ENCODE measurements at regions not wholly inside any gene's neighbourhood (a gene's known extent, or its start where the extent isn't known, plus 50 kb on each side); places are given as distances from the start of the nearest gene placed in this dataset.

DNA sequence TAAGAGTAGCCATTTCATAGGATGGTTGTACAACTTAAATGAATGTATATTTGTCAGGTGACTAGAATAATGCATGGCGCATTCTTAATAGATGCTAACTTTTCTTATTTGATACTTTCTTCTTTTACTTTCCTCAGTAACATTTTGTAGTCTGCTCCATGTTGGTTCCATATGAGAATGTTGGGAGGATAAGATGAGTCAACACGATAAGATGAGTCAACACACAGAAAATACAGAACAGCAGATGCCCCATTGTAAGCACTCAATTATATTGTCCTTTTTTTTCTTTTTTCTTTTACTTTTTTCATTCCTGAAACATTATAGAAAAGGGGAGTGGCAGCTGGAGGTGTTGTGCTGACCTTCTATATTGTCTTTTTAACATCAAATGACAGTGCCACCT lies 92.3 kb upstream of the SPATA31C2 start:
- DNase-seq (no peak), FAIRE-seq (no peak)
- no peaks in the 10 kb centered on the region for H3K36me3 ChIP-seq (ENCODE audit: control insufficient read depth in 3 of 3, insufficient read depth in 2 of 3, low read depth in 1 of 3, low read length in 3 of 3)
- H3K9me3 ChIP-seq (ENCODE audit: control insufficient read depth in 2 of 2, insufficient read depth in 1 of 2, low read depth in 1 of 2, low read length in 1 of 2), result peaks cover 0 to 2% of the 10 kb centered on the region in 2 donors
- 88 to 98% (median 94%) methylated on average over 2 of the region's 2 CpGs for WGBS, 3 donors
- no peak overlapping the region for H3K4me3 ChIP-seq (ENCODE audit: low read depth in 1 of 3, low read length in 3 of 3)
- no peaks in the 10 kb centered on the region for H3K27me3 ChIP-seq (ENCODE audit: control insufficient read depth in 3 of 3, insufficient read depth in 3 of 3, low read length in 3 of 3)
- no peak overlapping the region for H3K27ac ChIP-seq (ENCODE audit: low read depth in 1 of 3, low read length in 2 of 3)
- no peaks in the 10 kb centered on the region for H3K4me1 ChIP-seq (ENCODE audit: control insufficient read depth in 3 of 3, insufficient read depth in 2 of 3, low read depth in 1 of 3, low read length in 2 of 3)

GRCh38 chr9:88229434-88229833 lies 91.2 kb upstream of the SPATA31C2 start:
- H3K4me3 ChIP-seq (ENCODE audit: low read depth in 1 of 3, low read length in 3 of 3), result no peak overlapping the region
- no peaks in the 10 kb centered on the region for H3K27me3 ChIP-seq (ENCODE audit: control insufficient read depth in 3 of 3, insufficient read depth in 3 of 3, low read length in 3 of 3)
- H3K9me3 ChIP-seq (ENCODE audit: control insufficient read depth in 2 of 2, insufficient read depth in 1 of 2, low read depth in 1 of 2, low read length in 1 of 2), result peaks cover 0 to 2% of the 10 kb centered on the region in 2 donors
- 65 to 87% (median 84%) methylated on average over 2 of the region's 2 CpGs for WGBS, 3 donors
- H3K36me3 ChIP-seq (ENCODE audit: control insufficient read depth in 3 of 3, insufficient read depth in 2 of 3, low read depth in 1 of 3, low read length in 3 of 3), result no peaks in the 10 kb centered on the region
- FAIRE-seq (no peak), DNase-seq (no peak)
- H3K27ac ChIP-seq (ENCODE audit: low read depth in 1 of 3, low read length in 2 of 3), result no peak overlapping the region
- H3K4me1 ChIP-seq (ENCODE audit: control insufficient read depth in 3 of 3, insufficient read depth in 2 of 3, low read depth in 1 of 3, low read length in 2 of 3), result no peaks in the 10 kb centered on the region

GRCh38 chr9:88224938-88225337 lies 86.7 kb upstream of the SPATA31C2 start:
- H3K27ac ChIP-seq (ENCODE audit: low read depth in 1 of 3, low read length in 2 of 3), result no peak overlapping the region
- no peak for FAIRE-seq
- 73 to 77% (median 76%) methylated on average over 6 of the region's 6 CpGs for WGBS, 3 donors
- no peaks in the 10 kb centered on the region for H3K27me3 ChIP-seq (ENCODE audit: control insufficient read depth in 3 of 3, insufficient read depth in 3 of 3, low read length in 3 of 3)
- H3K4me1 ChIP-seq (ENCODE audit: control insufficient read depth in 3 of 3, insufficient read depth in 2 of 3, low read depth in 1 of 3, low read length in 2 of 3), result no peaks in the 10 kb centered on the region
- no peaks in the 10 kb centered on the region for H3K36me3 ChIP-seq (ENCODE audit: control insufficient read depth in 3 of 3, insufficient read depth in 2 of 3, low read depth in 1 of 3, low read length in 3 of 3)
- peaks cover 0 to 4% of the 10 kb centered on the region in 2 donors for H3K9me3 ChIP-seq (ENCODE audit: control insufficient read depth in 2 of 2, insufficient read depth in 1 of 2, low read depth in 1 of 2, low read length in 1 of 2)
- no peak for DNase-seq
- no peak overlapping the region for H3K4me3 ChIP-seq (ENCODE audit: low read depth in 1 of 3, low read length in 3 of 3)

- Histone ChIP-seq H3K4me1 (ENCODE audit: control insufficient read depth in 3 of 3, insufficient read depth in 2 of 3, low read depth in 1 of 3, low read length in 2 of 3) (no peaks in the 10 kb centered on the region), H3K9me3 (ENCODE audit: control insufficient read depth in 2 of 2, insufficient read depth in 1 of 2, low read depth in 1 of 2, low read length in 1 of 2) (peaks cover 0 to 4% of the 10 kb centered on the region in 2 donors), H3K27ac (ENCODE audit: low read depth in 1 of 3, low read length in 2 of 3) (no peak overlapping the region), H3K4me3 (ENCODE audit: low read depth in 1 of 3, low read length in 3 of 3) (no peak overlapping the region), H3K36me3 (ENCODE audit: control insufficient read depth in 3 of 3, insufficient read depth in 2 of 3, low read depth in 1 of 3, low read length in 3 of 3) (no peaks in the 10 kb centered on the region), H3K27me3 (ENCODE audit: control insufficient read depth in 3 of 3, insufficient read depth in 3 of 3, low read length in 3 of 3) (no peaks in the 10 kb centered on the region)
- WGBS, 3 donors, result 61 to 74% (median 66%) methylated on average over 7 of the region's 7 CpGs
- DNase-seq, result no peak
- FAIRE-seq, result no peak
These were observed 82.8 kb upstream of the SPATA31C2 start for GRCh38 chr9:88221105-88221504.

GRCh38 chr9:88220652-88221051 lies 82.4 kb upstream of the SPATA31C2 start:
- 87 to 93% (median 89%) methylated on average over 20 of the region's 20 CpGs for WGBS, 3 donors
- FAIRE-seq (no peak), DNase-seq (no peak)
- no peaks in the 10 kb centered on the region for H3K4me1 ChIP-seq (ENCODE audit: control insufficient read depth in 3 of 3, insufficient read depth in 2 of 3, low read depth in 1 of 3, low read length in 2 of 3)
- no peak overlapping the region for H3K27ac ChIP-seq (ENCODE audit: low read depth in 1 of 3, low read length in 2 of 3)
- H3K27me3 ChIP-seq (ENCODE audit: control insufficient read depth in 3 of 3, insufficient read depth in 3 of 3, low read length in 3 of 3), result no peaks in the 10 kb centered on the region
- H3K36me3 ChIP-seq (ENCODE audit: control insufficient read depth in 3 of 3, insufficient read depth in 2 of 3, low read depth in 1 of 3, low read length in 3 of 3), result no peaks in the 10 kb centered on the region
- H3K9me3 ChIP-seq (ENCODE audit: control insufficient read depth in 2 of 2, insufficient read depth in 1 of 2, low read depth in 1 of 2, low read length in 1 of 2), result peaks cover 0 to 4% of the 10 kb centered on the region in 2 donors
- H3K4me3 ChIP-seq (ENCODE audit: low read depth in 1 of 3, low read length in 3 of 3), result no peak overlapping the region

DNA sequence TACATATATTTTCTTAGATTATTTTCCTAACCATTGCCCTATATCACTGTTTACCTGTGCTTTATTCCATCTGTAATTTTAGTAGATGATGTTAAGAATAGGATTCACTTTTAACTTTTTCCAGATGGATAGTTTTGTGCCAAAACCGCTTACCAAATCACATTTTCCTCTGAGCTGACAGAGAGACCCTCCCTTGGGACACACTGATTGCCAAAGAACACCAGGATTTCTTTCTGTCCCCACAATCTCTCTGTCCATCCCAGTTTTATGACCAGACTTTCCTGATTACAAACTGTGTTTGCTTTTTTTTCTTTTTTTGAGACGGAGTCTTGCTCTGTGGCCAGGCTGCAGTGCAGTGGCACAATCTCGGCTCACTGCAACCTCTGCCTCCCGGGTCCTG lies 81.3 kb upstream of the SPATA31C2 start:
- no peak for DNase-seq
- H3K9me3 ChIP-seq (ENCODE audit: control insufficient read depth in 2 of 2, insufficient read depth in 1 of 2, low read depth in 1 of 2, low read length in 1 of 2), result peaks cover 0 to 4% of the 10 kb centered on the region in 2 donors
- H3K4me1 ChIP-seq (ENCODE audit: control insufficient read depth in 3 of 3, insufficient read depth in 2 of 3, low read depth in 1 of 3, low read length in 2 of 3), result no peaks in the 10 kb centered on the region
- H3K4me3 ChIP-seq (ENCODE audit: low read depth in 1 of 3, low read length in 3 of 3), result no peak overlapping the region
- FAIRE-seq, result no peak
- WGBS, 3 donors, result 42 to 69% (median 49%) methylated on average over 4 of the region's 4 CpGs
- no peaks in the 10 kb centered on the region for H3K27me3 ChIP-seq (ENCODE audit: control insufficient read depth in 3 of 3, insufficient read depth in 3 of 3, low read length in 3 of 3)
- H3K36me3 ChIP-seq (ENCODE audit: control insufficient read depth in 3 of 3, insufficient read depth in 2 of 3, low read depth in 1 of 3, low read length in 3 of 3), result no peaks in the 10 kb centered on the region
- H3K27ac ChIP-seq (ENCODE audit: low read depth in 1 of 3, low read length in 2 of 3), result no peak overlapping the region

DNA sequence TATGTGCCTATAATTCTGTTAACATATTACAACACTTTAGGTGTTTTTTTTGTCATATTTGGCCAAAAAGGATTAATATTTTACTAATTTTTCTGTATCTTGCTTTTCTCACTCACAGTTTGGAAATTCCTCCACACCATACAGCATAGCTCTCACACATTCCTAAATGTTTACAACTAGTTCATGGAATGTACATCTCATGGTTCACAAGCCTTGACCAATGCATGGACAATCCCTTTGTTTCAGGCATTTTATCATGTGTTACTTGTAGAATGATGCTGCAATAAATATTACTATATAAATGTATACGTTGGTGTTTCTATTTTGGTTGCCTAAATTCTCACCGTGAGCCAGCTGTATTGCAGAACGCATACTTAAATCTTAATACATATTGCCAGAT lies 80.5 kb upstream of the SPATA31C2 start:
- H3K9me3 ChIP-seq (ENCODE audit: control insufficient read depth in 2 of 2, insufficient read depth in 1 of 2, low read depth in 1 of 2, low read length in 1 of 2), result peaks cover 0 to 4% of the 10 kb centered on the region in 2 donors
- DNase-seq, result no peak
- no peaks in the 10 kb centered on the region for H3K36me3 ChIP-seq (ENCODE audit: control insufficient read depth in 3 of 3, insufficient read depth in 2 of 3, low read depth in 1 of 3, low read length in 3 of 3)
- H3K4me1 ChIP-seq (ENCODE audit: control insufficient read depth in 3 of 3, insufficient read depth in 2 of 3, low read depth in 1 of 3, low read length in 2 of 3), result no peaks in the 10 kb centered on the region
- no peak for FAIRE-seq
- WGBS, 3 donors, result 74 to 91% (median 91%) methylated on average over 3 of the region's 3 CpGs
- no peak overlapping the region for H3K27ac ChIP-seq (ENCODE audit: low read depth in 1 of 3, low read length in 2 of 3)
- no peaks in the 10 kb centered on the region for H3K27me3 ChIP-seq (ENCODE audit: control insufficient read depth in 3 of 3, insufficient read depth in 3 of 3, low read length in 3 of 3)
- H3K4me3 ChIP-seq (ENCODE audit: low read depth in 1 of 3, low read length in 3 of 3), result no peak overlapping the region

- Histone ChIP-seq H3K4me3 (ENCODE audit: low read depth in 1 of 3, low read length in 3 of 3) (no peak overlapping the region), H3K36me3 (ENCODE audit: control insufficient read depth in 3 of 3, insufficient read depth in 2 of 3, low read depth in 1 of 3, low read length in 3 of 3) (no peaks in the 10 kb centered on the region), H3K4me1 (ENCODE audit: control insufficient read depth in 3 of 3, insufficient read depth in 2 of 3, low read depth in 1 of 3, low read length in 2 of 3) (no peaks in the 10 kb centered on the region), H3K9me3 (ENCODE audit: control insufficient read depth in 2 of 2, insufficient read depth in 1 of 2, low read depth in 1 of 2, low read length in 1 of 2) (no peaks in the 10 kb centered on the region), H3K27ac (ENCODE audit: low read depth in 1 of 3, low read length in 2 of 3) (no peak overlapping the region), H3K27me3 (ENCODE audit: control insufficient read depth in 3 of 3, insufficient read depth in 3 of 3, low read length in 3 of 3) (no peaks in the 10 kb centered on the region)
- FAIRE-seq (no peak), DNase-seq (no peak)
- WGBS, 3 donors, result 89 to 90% (median 89%) methylated on average over 29 of the region's 29 CpGs
These were observed 78.1 kb upstream of the SPATA31C2 start for GRCh38 chr9:88216126-88216995.

Data from small intestine (tissue), 7 donors.